HG03558 (cell line): ENCODE measurements at regions not wholly inside any gene's neighbourhood (a gene's known extent, or its start where the extent isn't known, plus 50 kb on each side); places are given as distances from the start of the nearest gene placed in this dataset.
A peak's percentile ranks its signal among the peaks of the same experiment; 100 is the strongest.

Experiments used
- ATAC-seq: cut with Tn5 transposase; IDR thresholded peaks from one replicate; pipeline ENCODE4 v1.9.1; 2021; ENCODE audit warnings: moderate number of reproducible peaks; ENCODE audit not compliant: unreplicated experiment; ENCODE audit errors: extremely low read depth

DNA sequence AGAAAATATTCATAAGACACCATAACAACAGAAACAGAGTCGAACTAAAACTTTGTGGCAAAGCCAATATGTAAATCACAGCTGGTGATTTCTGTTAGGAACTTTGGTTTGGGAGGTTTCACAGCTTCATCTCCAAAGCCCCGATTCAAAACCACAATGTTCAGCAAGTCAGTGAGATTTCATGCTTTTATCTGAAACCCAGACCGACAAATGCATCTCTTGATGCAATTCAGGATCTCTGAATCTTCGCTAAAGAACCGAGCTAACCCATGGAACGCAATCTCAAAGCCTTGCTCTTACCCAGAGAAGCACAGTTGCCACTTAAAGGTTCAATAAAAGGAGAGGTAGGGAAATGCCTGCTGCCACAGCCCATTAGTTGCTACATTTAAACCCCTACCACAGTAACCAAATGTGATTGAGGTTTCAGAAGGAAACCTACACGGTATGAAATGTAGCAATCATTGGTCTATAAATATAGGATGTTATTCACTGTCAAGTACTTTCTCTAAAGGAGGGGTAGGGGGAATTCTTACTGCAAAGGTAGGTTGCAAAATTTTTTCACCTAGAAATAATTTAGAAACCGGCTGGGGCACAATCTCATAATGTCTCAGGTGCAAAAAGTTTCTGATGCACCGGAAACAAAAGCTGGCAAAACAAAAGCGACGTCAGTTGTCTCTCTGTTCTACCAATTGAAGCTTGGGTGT lies 381.0 kb upstream of the ARID1B start:
- peak; percentile 42 for ATAC-seq

DNA sequence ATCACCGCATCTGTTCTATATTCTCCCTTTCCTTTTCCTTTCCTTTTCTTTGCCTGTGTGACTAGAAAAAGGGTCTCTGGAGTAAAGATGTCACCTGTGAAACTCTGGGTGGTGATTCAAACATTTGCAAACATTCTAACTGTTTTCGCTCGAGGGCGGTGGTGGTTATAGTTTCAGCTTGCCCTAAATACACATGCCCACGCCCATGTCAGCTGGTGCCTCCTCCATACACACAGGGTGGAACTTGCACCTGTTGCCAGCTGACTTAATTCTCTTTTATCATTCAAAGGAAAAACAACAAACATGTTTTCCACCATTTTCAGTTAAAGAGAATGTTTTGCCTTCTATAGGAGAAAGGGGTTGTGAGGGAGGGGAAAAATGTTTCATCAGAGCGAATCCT lies 381.9 kb upstream of the ARID1B start:
- ATAC-seq, result peak; percentile 36

DNA sequence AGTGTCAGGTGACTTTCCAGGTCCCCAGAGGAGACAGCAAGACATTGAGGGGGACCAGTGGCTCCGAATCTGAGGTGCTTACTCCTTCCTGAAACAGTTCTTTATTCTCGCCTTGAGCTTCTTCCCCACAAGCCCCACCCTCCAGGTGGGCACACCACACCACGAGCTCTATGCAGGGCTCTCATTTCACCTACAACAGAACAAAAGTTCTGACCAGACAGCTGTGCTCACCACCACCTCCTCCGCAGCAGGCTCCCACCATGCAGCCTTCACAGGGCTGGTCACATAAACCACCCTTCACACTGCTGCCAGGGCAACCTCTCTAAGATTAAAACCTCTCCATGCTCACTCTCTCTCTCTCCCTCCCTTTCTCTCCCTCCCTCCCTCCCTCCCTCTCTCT lies 384.5 kb upstream of the ARID1B start:
- ATAC-seq, result no peak

DNA sequence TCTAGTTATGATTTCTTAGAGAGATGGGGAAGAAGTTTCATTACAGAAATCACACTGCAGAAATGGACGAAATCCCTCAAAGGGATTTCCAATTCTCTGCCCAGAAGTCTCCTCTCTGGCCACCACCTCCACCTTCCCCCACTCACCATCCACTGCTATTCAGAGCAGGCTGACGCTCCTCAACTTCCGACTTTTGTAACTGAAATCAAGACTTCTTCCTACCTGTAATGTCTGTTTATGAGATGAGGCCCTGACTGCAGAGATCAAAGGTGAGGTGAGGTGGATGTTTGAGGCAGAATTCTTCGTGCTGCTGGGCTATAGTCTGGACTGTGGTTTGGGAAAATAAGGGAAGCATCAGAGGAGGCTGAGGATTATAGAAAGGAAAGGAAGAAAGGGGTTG lies 385.2 kb upstream of the ARID1B start:
- ATAC-seq, result no peak

DNA sequence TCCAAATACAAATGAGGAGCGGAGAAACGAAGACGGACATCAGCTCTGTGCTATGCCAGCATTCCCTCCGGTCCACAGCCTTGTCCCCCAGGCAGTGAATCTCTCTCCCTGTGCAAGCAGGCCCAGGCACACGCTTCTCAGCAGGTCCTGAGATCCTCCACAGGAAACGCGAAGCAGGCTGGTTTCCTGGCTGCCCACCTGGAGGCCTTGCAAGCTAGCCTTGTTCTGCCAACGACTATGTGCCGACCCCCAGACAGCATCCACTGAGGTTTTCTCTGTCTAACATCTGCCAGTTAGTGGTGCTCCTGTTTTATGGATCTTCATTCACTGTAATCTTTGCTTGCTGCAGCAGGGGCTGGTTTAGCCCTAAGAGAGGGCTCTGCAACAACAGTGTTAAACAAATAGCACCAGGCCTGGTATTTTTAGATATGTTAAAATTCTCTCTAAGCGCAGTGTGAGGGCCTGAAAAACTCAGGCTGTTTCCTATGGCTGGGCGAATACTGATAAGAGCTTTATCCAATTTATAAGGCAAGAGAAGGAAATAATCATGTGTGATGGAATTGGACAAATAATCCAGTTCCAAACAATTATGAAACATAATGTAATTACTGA lies 386.0 kb upstream of the ARID1B start:
- no peak for ATAC-seq

DNA sequence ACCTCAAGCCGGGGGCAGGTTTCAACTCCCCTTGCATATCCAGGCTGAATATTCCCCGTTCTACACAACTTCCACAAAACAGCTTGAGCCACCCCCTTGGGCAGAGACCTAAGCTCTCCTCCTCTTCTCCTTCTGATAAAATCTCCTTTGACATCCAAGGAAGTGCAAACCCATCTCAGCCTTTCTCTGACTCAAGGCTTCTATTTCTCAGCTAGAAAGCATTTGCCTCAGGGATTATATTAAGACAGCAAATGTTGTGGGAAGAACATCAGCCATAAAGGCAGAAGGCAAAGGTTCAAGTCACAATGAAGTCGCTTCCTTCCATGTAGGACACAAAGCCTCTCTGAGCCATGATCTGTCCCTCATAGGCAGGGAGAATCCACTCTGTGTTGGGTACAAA lies 386.6 kb upstream of the ARID1B start:
- no peak for ATAC-seq

DNA sequence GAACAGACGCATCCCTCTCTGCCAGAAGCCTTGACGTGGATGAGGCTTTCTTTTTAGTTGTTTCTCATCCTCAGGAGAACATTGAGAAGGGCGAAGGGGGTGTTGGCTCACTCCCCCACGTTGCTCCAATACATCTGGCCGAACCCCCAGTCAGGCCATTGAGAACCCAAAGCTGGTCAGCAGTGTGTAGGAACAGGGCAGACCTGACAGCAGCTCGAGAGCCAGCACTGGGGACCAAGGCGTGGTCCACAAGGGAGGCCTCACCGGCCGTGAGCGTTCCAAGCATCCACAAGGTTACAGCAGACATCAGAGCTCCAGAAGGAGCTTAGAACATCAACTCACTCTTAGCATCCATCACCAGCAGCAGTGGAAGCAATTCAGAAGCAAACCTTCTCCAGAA lies 387.9 kb upstream of the ARID1B start:
- ATAC-seq, result no peak

DNA sequence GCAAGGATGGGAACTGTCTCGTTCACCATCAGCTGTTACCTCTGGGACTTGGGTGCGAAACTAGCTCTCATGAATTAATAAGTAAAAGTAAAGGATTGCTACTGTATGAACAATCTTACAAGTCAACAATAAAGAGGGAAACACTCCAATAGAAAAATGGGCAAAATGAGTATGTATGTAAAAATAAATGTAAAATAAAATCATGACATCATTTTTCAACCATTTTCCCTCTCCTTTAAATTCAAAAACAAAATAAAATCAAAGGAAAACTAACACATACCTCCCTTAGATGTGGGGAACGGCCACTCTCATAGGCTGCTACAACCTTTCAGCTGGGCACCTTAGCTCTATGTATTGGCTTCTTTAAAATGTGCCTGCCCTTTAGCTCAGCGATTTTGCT lies 389.7 kb upstream of the ARID1B start:
- ATAC-seq, result no peak

DNA sequence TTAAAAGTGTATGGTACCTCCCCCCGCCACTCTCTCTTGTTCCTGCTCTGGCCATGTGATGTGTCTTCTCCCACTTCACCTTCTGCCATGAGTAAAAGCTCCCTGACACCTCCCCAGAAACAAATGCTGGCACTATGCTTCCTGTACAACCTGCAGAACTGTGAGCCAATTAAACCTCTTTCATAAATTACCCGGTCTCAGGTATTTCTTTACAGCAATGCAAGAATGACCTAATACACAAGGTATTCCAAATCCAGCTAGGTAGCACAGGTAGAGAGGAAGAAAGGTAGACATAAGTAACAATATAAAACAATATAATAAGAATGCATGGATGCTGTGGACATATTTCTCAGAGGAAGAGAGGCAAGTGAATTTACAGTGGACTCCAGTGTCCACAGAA lies 394.1 kb upstream of the ARID1B start:
- no peak for ATAC-seq

DNA sequence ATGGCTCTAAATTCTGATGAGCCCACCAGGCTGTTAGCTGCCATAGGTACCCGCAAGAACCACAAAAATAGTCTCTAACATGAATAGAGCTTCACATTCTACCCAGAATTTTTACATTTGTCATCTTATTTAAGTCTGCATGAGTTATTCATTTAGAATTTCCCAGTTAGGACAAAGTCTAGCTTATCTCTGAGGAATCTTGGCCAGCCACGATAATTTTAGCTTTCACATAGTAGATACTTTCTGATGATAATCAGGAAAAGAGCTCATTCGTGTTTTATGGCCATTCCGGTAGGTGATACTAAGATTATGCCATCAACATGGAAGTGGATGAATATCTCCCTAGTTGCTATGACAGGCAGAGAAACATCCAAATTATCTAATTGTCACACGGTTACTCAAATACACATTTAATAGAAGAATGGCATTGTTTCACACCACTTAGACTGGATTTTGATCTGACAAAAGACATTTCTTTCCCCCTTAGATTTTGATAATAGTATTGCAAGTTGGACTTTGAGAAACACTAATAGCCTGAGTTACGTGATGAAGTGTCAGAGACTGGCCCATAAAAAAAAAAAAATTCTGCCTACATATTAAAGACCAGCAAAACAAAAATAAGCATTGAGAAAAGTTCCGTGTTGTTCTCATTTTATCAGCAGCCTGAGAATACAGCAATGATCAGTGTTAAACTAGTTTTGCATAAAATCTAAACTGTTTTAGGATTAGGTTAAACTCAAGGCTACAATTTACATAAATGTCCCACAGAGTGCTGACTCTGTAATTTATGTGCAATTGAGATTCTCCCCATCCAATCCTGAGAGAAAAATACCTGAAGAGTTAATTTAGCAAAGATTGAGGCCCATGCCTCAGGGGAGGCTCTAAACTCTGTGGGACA lies 397.5 kb upstream of the ARID1B start:
- no peak for ATAC-seq

DNA sequence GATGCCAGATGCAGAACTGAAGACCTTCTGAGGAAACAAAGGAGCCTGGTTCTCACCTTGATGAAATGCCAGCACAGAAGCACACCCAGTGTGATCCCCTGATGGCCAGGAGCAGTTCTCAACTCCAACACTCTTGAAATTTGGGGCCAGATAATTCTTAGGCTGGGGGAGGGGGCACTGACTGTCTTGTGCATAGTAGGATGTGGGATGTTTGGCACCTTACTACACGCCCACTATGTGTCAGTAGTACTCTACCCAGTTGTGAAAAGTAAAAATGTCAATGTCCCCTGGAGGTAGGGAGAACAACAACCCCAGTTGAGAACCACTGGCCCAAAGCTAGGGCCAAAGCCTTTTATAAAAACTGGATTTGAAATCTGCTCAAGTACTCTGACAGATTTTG lies 398.3 kb upstream of the ARID1B start:
- ATAC-seq, result no peak

DNA sequence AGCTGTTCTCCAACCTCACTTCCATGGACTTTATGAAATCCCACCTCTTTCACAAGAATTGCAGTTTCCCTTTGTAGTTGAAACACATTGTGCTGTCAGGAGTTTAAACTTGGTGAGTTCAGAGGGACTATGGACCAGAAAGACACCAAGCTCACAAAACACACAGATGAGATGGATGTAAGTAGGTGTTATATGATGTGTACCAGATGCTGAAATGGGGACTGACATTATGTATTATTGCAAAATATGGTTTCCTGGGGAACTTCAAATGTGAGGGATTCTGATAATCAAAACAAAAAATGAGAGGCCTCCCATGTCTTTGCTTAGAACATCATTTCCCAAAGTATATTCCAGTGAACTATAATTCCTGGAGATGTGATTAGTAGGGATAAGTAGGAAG lies 401.1 kb upstream of the ARID1B start:
- no peak for ATAC-seq

DNA sequence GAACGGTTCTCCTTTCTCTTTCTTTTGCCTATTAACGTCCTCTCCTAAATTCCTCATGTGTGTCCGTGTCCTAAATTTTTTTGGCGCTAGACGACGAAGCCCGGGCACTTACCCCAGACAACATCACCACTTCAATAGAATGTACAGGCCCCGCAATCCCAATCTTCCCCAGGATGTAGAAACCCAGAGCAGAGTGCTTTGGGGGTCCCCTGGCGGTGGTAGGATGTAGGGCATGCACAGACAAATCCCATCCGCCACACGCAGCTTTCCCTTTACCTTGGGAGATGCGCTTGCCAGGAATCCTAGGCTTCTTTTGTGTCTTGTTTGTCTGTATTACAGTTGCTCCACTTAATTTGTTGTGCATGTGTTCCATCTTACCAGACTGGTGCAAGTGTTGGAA lies 417.3 kb upstream of the ARID1B start:
- ATAC-seq, result no peak

DNA sequence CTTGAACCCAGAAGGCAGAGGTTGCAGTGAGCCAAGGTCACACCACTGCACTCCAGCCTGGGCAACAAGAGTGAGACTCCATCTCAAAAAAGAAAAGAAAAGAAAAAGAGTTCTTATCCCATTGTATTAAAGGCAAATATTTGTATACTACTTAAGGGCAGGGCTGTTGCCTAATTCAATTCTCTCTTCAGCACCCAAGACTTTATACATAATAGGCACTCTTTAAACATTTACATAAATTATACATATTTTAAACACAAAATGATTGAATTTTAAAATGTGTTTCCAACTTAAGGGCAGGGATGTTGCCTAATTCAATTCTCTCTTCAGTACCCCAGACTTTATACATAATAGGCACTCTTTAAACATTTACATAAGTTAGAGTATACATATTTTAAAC lies 424.3 kb upstream of the ARID1B start:
- ATAC-seq, result no peak

DNA sequence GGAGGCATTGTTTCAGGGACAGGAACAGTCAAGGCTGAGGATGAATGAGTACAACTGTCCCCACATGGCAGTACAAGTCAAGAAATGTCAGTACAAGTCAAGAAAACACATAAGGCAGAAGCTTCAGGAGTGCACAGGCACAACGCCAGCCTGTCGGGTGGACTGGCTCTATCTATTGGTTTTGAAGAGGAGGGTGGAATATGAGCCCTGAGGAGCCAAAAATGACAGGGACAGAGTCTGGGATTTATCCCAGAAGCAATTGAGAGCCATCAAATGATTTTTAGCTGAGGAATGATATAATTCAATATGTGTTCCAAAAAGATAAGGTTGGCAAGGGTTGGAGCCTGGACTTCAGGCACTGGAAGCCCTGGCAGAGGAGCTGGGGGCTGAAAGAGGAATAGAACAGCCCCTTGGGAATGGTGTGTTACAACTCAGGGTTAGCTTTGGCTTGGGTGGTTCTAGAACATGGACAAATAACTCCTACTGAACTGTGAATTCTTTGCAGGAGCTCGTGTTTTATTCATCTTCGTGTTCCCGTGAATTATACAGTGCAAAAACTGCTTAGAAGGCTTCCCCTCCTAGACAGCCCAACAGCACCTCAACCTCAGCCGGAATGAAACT lies 425.7 kb upstream of the ARID1B start:
- ATAC-seq, result no peak

DNA sequence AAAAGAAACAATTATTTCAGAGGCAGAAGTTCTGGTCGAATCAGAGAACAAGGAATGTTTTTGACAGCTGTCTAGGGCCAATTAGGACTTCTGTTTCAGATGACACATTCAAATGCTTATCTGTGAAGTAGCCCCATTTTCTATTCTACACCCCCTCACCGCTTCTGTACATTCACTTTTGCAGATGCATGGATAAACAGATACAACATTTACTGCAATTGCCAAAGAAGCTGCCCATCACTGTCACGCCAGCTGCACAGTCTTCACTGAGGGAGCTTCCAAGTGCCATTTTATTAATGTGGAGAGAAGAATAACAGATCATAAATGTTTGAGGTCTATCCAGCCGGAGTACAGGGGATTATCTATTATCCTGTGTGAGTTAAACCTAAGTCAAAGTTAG lies 426.8 kb upstream of the ARID1B start:
- no peak for ATAC-seq

DNA sequence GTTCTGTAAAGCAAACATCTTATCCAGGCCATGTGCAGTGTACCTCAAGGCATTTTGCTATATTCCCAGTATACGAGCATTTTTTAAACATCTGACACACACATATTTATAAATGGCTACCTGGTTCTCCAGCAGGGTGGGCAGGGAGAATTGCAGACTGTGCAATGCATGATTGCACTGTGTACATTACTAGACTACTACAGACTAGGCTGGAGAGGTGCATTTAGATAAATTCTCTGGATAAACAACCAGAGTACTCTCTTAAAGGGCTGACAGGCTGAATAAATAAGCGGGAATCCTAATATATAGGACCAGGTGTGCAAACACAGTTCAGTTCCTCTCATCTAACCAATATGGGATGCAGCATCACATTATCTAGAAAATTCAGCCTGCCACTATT lies 428.3 kb upstream of the ARID1B start:
- ATAC-seq, result no peak

DNA sequence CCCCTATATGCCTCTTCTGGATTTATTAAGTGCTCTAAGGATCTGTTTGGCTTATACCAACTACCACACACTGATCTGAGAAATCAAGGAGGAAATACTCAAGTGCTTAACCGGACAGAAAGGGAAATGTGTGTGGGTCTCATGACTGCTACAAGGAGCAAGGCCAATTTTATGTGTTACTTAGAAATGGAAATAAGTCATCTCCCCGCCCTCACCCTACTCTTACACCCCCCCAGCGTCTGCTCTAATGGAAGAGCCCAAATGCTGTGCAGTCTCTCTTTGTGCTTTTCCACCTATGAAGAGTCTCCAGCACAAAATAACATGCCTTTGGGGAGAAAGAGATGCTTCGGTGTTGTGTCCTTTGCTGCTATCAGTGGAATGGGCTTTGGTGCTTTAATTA lies 428.8 kb upstream of the ARID1B start:
- ATAC-seq, result no peak

DNA sequence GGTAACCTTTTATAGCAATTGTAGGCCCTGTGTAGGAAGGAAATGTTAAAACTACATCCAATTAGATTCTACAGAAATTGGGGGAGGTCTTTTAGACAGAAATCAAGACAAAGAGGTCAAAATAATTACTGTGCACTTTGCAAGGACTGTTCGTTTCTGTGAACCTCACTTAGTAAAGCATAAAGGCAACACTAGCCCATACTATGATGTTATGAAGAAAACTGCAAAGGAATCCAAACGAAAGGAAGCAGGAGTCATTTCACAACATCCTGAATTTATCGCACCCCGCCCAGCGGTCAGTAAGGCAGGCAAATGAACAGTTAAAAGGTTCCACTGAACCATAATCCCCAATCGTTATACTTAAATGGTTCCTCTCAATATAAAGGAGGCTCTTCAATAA lies 429.5 kb upstream of the ARID1B start:
- ATAC-seq, result no peak

DNA sequence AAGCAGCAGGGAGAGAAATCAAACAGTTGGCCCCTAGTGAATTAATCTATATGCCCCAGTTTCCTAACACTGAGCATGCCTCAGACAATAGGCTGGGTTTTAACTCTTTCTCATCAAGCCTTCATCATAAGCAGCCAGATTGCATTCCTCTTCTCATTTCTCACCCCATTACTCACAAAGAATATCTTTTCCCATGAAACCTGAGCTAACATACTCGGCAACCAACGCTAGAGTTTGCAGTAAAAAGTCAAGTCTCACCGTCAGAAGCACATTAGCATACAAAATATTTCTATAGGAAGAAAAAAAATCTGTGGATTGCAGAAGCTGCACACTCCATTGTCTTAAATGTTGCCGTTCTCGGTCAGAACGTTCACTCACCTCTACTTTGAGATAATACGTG lies 429.9 kb upstream of the ARID1B start:
- ATAC-seq, result no peak

DNA sequence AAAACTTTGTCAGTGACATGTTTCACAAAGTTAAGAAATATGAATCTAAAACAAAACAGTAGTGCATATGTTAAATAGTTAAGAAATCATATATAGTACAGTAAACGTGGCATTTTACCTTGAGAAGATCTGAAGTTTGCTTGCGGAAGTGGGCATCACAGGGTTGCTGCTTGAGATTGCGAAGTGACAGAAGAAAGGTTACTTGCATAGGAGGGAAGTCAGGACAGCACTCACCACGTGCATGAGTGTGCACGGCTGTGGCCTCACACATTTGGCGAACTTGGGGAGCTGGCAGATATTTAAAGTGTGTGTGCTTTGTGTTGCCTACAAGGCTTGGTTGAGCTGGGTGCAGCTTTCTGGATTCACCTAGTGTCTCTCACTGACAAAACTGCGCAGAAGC lies 431.5 kb upstream of the ARID1B start:
- no peak for ATAC-seq
